KMS-11 (cell line): ENCODE measurements at regions not wholly inside any gene's neighbourhood (a gene's known extent, or its start where the extent isn't known, plus 50 kb on each side); places are given as distances from the start of the nearest gene placed in this dataset.

Experiments used
- H2AFZ ChIP-seq: fragments of 200-600 bp; sonication (generic); 2 replicates; pipeline ENCODE4 v1.6.1; 2016; ENCODE audit warnings: antibody characterized with exemption, mixed run types, low read depth
- H3K27ac ChIP-seq: fragments of 200-600 bp; sonication (generic); 2 replicates; pipeline ENCODE4 v1.6.1; 2016; ENCODE audit warnings: mild to moderate bottlenecking, mixed run types
- H3K27me3 ChIP-seq: fragments of 200-600 bp; sonication (generic); 2 replicates; pipeline ENCODE4 v1.6.1; 2017; ENCODE audit warnings: mild to moderate bottlenecking, low read depth, mixed run types, moderate library complexity; ENCODE audit not compliant: insufficient read depth
- H3K36me3 ChIP-seq: fragments of 200-600 bp; sonication (generic); 2 replicates; pipeline ENCODE4 v1.6.1; 2017; ENCODE audit warnings: mild to moderate bottlenecking, mixed run types; ENCODE audit not compliant: insufficient read depth
- H3K4me1 ChIP-seq: fragments of 200-600 bp; sonication (generic); 2 replicates; pipeline ENCODE4 v1.6.1; 2016; ENCODE audit warnings: mild to moderate bottlenecking, low read depth, mixed run types; ENCODE audit not compliant: poor library complexity, severe bottlenecking
- H3K4me2 ChIP-seq: fragments of 200-600 bp; sonication (generic); 2 replicates; pipeline ENCODE4 v1.7.0; 2016; ENCODE audit warnings: mild to moderate bottlenecking, mixed run types
- H3K4me3 ChIP-seq: fragments of 200-600 bp; sonication (generic); IDR thresholded peaks from 2 replicates; pipeline ENCODE4 v1.6.1; 2017; ENCODE audit warnings: low read depth, low read length, mixed read lengths; ENCODE audit not compliant: insufficient read depth
- H3K79me2 ChIP-seq: fragments of 200-600 bp; sonication (generic); 2 replicates; pipeline ENCODE4 v1.6.1; 2016; ENCODE audit warnings: low read depth, mixed run types; ENCODE audit not compliant: insufficient read depth
- H3K9ac ChIP-seq: fragments of 200-600 bp; sonication (generic); 2 replicates; pipeline ENCODE4 v1.6.1; 2016; ENCODE audit warnings: mild to moderate bottlenecking, mixed run types
- H4K20me1 ChIP-seq: fragments of 200-600 bp; sonication (generic); 2 replicates; pipeline ENCODE4 v1.6.1; 2016; ENCODE audit warnings: mild to moderate bottlenecking, mixed run types; ENCODE audit not compliant: insufficient read depth
- TF ChIP-seq, protein P1 (sequence below): fragments of 200-600 bp; sonication (generic); conservative IDR thresholded peaks from 2 replicates; pipeline ENCODE4 v1.6.1; 2017; ENCODE audit warnings: low read depth, mild to moderate bottlenecking, antibody characterized with exemption, low read length, moderate library complexity, mixed read lengths

DNA sequence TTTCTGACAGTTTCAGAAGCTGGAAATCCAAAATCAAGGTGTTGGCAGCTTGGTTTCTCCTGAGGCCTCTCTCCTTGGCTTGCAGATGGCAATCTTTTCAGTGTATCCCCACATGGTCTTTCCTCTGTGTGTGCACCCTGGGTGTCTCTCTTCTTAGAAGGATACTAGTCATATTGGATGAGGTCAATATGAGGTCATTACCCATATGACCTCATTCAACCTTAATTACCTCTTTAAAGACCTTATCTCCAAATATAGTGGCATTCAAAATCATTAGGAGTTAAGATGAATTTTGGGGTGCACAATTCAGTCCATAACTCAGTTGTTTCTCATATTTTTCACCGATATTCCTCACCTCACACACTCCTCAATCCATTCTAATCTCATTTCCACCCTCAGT lies 92.4 kb upstream of the TGM3 start:
- Histone ChIP-seq H3K9ac (no peak overlapping the region), H3K27me3 (no peaks in the 10 kb centered on the region), H2AFZ (no peak overlapping the region), H3K27ac (no peak overlapping the region), H3K4me3 (no peak overlapping the region), H3K4me1 (no peaks in the 10 kb centered on the region), H3K79me2 (no peaks in the 10 kb centered on the region), H3K4me2 (no peak overlapping the region), H4K20me1 (no peaks in the 10 kb centered on the region), H3K36me3 (no peaks in the 10 kb centered on the region)
- TF ChIP-seq, protein P1, sequence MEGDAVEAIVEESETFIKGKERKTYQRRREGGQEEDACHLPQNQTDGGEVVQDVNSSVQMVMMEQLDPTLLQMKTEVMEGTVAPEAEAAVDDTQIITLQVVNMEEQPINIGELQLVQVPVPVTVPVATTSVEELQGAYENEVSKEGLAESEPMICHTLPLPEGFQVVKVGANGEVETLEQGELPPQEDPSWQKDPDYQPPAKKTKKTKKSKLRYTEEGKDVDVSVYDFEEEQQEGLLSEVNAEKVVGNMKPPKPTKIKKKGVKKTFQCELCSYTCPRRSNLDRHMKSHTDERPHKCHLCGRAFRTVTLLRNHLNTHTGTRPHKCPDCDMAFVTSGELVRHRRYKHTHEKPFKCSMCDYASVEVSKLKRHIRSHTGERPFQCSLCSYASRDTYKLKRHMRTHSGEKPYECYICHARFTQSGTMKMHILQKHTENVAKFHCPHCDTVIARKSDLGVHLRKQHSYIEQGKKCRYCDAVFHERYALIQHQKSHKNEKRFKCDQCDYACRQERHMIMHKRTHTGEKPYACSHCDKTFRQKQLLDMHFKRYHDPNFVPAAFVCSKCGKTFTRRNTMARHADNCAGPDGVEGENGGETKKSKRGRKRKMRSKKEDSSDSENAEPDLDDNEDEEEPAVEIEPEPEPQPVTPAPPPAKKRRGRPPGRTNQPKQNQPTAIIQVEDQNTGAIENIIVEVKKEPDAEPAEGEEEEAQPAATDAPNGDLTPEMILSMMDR = no peak

DNA sequence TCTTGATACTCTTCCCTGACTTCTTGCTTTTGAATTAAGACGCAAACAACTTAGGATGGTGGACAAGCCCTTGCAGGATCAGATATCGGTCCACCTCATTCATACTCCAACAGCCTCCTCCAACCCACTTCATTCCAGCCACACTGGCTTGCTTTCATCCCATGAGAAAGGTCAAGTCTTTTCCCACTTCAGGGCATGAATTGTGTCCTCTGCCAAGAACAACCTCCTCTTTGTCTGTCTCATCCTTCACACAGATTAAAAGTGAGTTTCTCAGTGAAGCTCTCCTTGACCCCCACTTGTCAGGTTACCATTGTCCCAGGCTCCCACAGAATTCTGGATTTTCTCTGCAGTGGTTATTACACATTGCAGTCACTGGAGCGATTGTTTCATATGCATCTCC lies 91.8 kb upstream of the TGM3 start:
- no peaks in the 10 kb centered on the region for H3K36me3 ChIP-seq
- no peaks in the 10 kb centered on the region for H3K79me2 ChIP-seq
- TF ChIP-seq, protein P1 = no peak
- H2AFZ ChIP-seq = no peak overlapping the region
- no peak overlapping the region for H3K4me3 ChIP-seq
- no peak overlapping the region for H3K27ac ChIP-seq
- no peaks in the 10 kb centered on the region for H3K4me1 ChIP-seq
- H3K9ac ChIP-seq = no peak overlapping the region
- no peaks in the 10 kb centered on the region for H4K20me1 ChIP-seq
- no peaks in the 10 kb centered on the region for H3K27me3 ChIP-seq
- no peak overlapping the region for H3K4me2 ChIP-seq

DNA sequence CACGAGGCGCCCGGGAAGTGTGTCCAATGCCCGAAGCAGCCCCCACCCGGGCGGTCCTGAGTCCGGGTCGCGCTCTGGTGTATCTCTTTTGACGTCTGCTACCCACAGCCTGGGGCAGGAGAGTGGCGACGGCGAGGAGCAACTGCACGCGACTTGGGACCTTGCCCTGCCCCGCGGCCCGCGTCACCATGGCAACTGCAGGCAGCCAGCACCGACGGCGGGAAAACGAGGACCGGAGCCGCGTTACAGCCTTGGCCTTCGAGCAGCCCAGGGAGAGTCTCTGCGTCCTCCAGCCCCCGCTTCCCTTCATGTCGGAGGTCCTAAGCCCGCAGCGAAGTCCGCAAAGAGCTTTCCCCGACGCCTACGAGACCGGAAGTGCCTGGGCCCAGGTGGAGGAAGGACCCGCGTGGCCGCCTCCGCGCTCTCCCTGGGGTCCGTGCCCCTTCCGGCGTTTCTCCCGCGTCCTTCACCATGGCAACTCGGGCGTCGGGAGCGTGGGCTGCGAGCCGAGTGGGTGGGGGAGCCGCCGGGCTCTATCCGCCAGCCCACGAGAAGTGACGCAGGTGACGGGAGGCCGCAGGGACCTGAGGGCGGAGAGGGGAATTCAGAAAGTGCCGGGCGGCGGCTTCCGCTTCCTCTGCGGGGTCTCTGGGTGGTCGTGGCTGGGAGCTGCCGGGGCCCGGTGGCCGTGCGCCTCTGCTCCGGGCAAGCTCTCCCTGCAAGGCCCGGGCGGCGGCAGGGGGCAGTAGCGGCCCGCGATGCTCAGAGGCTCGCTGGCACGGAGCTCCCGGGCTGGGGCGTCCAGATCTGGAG lies 88.6 kb upstream of the TGM3 start:
- Histone ChIP-seq H3K4me3 (no peak overlapping the region), H4K20me1 (no peaks in the 10 kb centered on the region), H3K9ac (peak overlapping the region; percentile 61), H2AFZ (peak overlapping the region; percentile 86), H3K27ac (no peak overlapping the region), H3K27me3 (no peaks in the 10 kb centered on the region), H3K79me2 (no peaks in the 10 kb centered on the region), H3K4me1 (no peaks in the 10 kb centered on the region), H3K36me3 (no peaks in the 10 kb centered on the region), H3K4me2 (peak overlapping the region; percentile 68)
- TF ChIP-seq, protein P1 = peak; percentile 39; the same call in 1 of the 2 replicates

DNA sequence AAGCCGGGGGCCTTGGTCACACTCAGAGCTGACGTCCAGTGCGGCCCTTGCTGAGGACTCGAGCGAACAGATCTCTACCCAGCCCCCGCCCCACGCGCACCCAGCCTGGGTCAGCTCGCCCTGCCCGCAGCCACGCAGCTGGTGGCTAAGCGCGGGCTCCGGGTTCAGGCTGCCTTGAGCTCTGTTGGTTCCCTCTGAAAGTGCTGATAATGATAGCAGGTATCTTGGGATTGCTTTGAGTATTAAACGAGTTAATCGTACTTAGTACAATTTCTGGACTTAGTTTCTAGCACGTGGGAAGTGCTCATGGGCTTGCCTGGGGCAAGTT lies 88.1 kb upstream of the TGM3 start:
- no peaks in the 10 kb centered on the region for H3K36me3 ChIP-seq
- no peak overlapping the region for H3K4me3 ChIP-seq
- TF ChIP-seq, protein P1 = 0 out of 2 replicates have a peak, but pooled peaks have one; percentile 11
- peak overlapping the region; percentile 61; the same call in 1 of the 2 replicates for H3K9ac ChIP-seq
- peak overlapping the region; percentile 68 for H3K4me2 ChIP-seq
- H3K27me3 ChIP-seq = no peaks in the 10 kb centered on the region
- no peak overlapping the region for H3K27ac ChIP-seq
- H3K4me1 ChIP-seq = no peaks in the 10 kb centered on the region
- H3K79me2 ChIP-seq = no peaks in the 10 kb centered on the region
- H2AFZ ChIP-seq = peak overlapping the region; percentile 86
- H4K20me1 ChIP-seq = no peaks in the 10 kb centered on the region
